ENCODE measurements at regions not wholly inside any gene's neighbourhood (a gene's known extent, or its start where the extent isn't known, plus 50 kb on each side); places are given as distances from the start of the nearest gene placed in this dataset.

GRCh38 chr19:28920269-28921066 lies 292.5 kb downstream of the UQCRFS1 start:
- peak in 7 of 8 experiments; percentile 68 to 96 (median 73) for ATAC-seq (replicated peaks in 6 of 8)
- 11 to 83% (median 40%) methylated on average over 1 to 15 of the region's 17 CpGs; no CpG with 5 or more reads in 1 of the 10 experiments for WGBS, 10 experiments
- Histone ChIP-seq H3K27ac (no peak overlapping the region), H3K4me3 (no peak overlapping the region), H3K4me1 (replicated peaks in 1 of 2) (peaks cover 15 to 22% of the 10 kb centered on the region in 2 donors)
- in situ Hi-C loops (cut with MboI; ENCODE audit: low pct_unique_long_range_greater_than_20kb in 2 of 9, low sequenced_read_pairs in 9 of 9, unreplicated experiment in 9 of 9) = no loop called here

GRCh38 chr19:28917621-28918020 lies 295.3 kb downstream of the UQCRFS1 start:
- H3K4me1 ChIP-seq (replicated peaks in 1 of 2) = peaks cover 8 to 15% of the 10 kb centered on the region in 2 donors
- no peak overlapping the region for H3K4me3 ChIP-seq
- WGBS, 10 experiments = 0 to 80% (median 21%) methylated on average over 1 to 2 of the region's 8 CpGs; no CpG with 5 or more reads in 5 of the 10 experiments
- ATAC-seq (replicated peaks in 6 of 8) = peak in 5 of 8 experiments; percentile 22 to 91 (median 85)
- in situ Hi-C loops (cut with MboI; ENCODE audit: low pct_unique_long_range_greater_than_20kb in 2 of 9, low sequenced_read_pairs in 9 of 9, unreplicated experiment in 9 of 9) = no loop called here
- H3K27ac ChIP-seq = peak overlapping the region in 1 of 2 donors; percentile 48

DNA sequence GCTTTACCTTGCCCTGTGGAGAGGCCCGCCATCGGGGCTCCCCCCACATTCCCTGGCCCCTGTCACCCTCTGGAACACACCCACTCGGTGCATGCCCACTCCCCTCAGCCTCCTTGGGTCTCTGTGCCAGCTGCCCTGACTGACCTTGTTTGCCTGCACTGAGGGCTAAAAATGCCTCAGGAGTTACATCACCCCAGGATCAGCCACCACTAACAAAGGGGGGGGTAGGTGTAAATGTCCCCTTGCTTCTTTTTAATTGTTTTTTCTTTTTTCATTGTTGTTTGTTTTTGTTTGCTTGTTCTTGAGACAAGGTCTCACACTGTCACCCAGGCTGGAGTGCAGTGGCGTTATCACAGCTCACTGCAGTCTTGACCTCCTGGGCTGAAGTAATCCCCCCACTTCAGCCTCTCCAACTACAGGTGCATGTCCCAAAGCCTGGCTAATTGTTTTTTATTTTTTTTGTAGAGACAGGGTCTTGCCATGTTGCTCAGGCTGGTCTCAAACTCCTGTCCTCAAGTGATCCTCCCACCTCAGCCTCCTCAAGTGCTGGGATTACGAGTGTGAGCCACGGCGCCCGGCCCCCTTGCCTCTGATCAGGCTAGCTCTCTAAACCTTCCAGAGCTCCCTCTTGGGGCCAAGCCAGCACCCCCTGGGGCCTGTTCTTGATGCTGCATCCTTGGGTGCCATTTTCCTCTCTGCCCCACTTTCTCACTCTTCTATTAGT lies 297.1 kb downstream of the UQCRFS1 start:
- in situ Hi-C loops (cut with MboI; ENCODE audit: low pct_unique_long_range_greater_than_20kb in 2 of 9, low sequenced_read_pairs in 9 of 9, unreplicated experiment in 9 of 9) = no loop called here
- Histone ChIP-seq H3K4me1 (replicated peaks in 1 of 2) (peaks cover 7 to 15% of the 10 kb centered on the region in 2 donors), H3K27ac (no peak overlapping the region), H3K4me3 (no peak overlapping the region)
- 17 to 100% (median 80%) methylated on average over 1 to 7 of the region's 8 CpGs; no CpG with 5 or more reads in 3 of the 10 experiments for WGBS, 10 experiments
- no peak for ATAC-seq (replicated peaks in 6 of 8)

GRCh38 chr19:28915202-28915601 lies 297.7 kb downstream of the UQCRFS1 start:
- in situ Hi-C loops (cut with MboI; ENCODE audit: low pct_unique_long_range_greater_than_20kb in 2 of 9, low sequenced_read_pairs in 9 of 9, unreplicated experiment in 9 of 9) = no loop called here
- 0 to 88% (median 72%) methylated on average over 1 to 2 of the region's 3 CpGs; no CpG with 5 or more reads in 2 of the 10 experiments for WGBS, 10 experiments
- ATAC-seq (replicated peaks in 6 of 8) = peak in 2 of 8 experiments; percentile 59 to 60
- Histone ChIP-seq H3K27ac (no peak overlapping the region), H3K4me3 (no peak overlapping the region), H3K4me1 (replicated peaks in 1 of 2) (peaks cover under 1 to 11% of the 10 kb centered on the region in 2 donors)

DNA sequence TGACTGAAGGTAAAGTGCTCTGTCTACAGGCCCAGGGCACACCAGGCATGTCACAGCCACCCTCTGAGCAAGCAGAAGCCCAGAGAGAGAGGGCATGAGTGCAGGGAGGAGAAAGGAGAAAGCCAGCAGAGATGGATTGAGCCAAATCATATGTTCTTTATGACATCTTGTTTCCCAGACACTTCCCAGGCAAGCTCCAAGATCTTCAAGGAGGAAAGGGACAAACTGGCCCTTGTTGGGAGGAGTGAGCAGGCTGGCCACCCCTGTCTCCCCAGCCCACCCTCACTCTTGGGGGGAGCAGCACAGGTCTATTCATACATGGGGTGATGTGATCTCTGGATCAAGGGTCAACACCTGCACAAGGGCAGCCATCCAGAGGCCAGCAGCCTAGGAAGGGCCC lies 298.8 kb downstream of the UQCRFS1 start:
- H3K27ac ChIP-seq = no peak overlapping the region
- peaks cover 0 to 11% of the 10 kb centered on the region in 2 donors for H3K4me1 ChIP-seq (replicated peaks in 1 of 2)
- in situ Hi-C loops (cut with MboI; ENCODE audit: low pct_unique_long_range_greater_than_20kb in 2 of 9, low sequenced_read_pairs in 9 of 9, unreplicated experiment in 9 of 9) = no loop called here
- no peak overlapping the region for H3K4me3 ChIP-seq
- no peak for ATAC-seq (replicated peaks in 6 of 8)

DNA sequence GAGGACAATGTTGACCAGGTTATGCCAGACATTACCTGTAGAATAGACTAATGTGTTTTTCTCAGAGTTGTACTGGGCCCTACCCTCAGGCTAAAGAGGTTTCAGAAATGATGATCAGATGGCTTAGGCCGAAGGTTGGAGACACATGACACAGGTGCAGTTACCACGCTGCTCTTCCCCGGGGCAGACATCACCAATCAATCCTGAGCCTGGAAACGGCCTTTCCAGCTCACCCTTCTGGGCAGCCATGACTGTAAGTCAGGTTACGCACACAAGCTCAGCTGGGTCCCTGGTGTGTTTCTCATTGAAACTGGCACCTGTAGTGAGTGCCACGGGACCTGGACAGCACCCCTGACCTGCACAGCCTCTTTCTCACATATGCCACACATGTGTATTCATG lies 299.3 kb downstream of the UQCRFS1 start:
- in situ Hi-C loops (cut with MboI; ENCODE audit: low pct_unique_long_range_greater_than_20kb in 2 of 9, low sequenced_read_pairs in 9 of 9, unreplicated experiment in 9 of 9) = no loop called here
- 30 to 100% (median 73%) methylated on average over 1 to 5 of the region's 6 CpGs; no CpG with 5 or more reads in 2 of the 10 experiments for WGBS, 10 experiments
- Histone ChIP-seq H3K4me3 (no peak overlapping the region), H3K27ac (no peak overlapping the region), H3K4me1 (replicated peaks in 1 of 2) (peaks cover 0 to 11% of the 10 kb centered on the region in 2 donors)
- no peak for ATAC-seq (replicated peaks in 6 of 8)

- H3K4me1 ChIP-seq (replicated peaks in 1 of 2) = peaks cover 3% of the 10 kb centered on the region in 2 donors
- WGBS, 10 experiments = 54 to 91% (median 80%) methylated on average over 1 to 7 of the region's 8 CpGs; no CpG with 5 or more reads in 3 of the 10 experiments
- H3K27ac ChIP-seq = no peak overlapping the region
- ATAC-seq (replicated peaks in 6 of 8) = no peak
- no peak overlapping the region for H3K4me3 ChIP-seq
- in situ Hi-C loops (cut with MboI; ENCODE audit: low pct_unique_long_range_greater_than_20kb in 2 of 9, low sequenced_read_pairs in 9 of 9, unreplicated experiment in 9 of 9) = no loop called here
These were observed 304.0 kb downstream of the UQCRFS1 start for GRCh38 chr19:28908941-28909340.

DNA sequence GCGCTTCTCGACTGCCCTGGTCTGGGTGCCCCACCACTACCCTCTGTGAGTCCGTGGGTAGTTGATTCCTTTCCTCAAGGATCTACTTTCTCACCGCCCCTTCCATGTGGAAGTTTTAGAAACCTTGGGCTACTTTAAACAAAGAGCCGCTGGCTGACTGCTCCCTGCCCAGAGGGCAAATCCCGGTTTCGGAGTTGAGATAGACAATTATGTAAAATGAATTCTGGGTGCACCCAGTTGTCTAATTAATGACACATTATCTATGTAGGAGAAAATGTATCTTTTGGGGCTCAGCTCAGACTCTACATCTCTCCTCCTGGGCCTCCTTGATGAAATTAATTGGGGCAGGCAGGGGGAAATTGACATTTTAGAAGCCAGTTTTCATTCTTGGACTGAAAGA lies 305.4 kb downstream of the UQCRFS1 start:
- 10 to 82% (median 53%) methylated on average over 1 to 6 of the region's 7 CpGs; no CpG with 5 or more reads in 3 of the 10 experiments for WGBS, 10 experiments
- ATAC-seq (replicated peaks in 6 of 8) = peak in 2 of 8 experiments; percentile 73 to 77
- in situ Hi-C loops (cut with MboI; ENCODE audit: low pct_unique_long_range_greater_than_20kb in 2 of 9, low sequenced_read_pairs in 9 of 9, unreplicated experiment in 9 of 9) = no loop called here

GRCh38 chr19:28905996-28906395 lies 307.0 kb downstream of the UQCRFS1 start:
- H3K4me3 ChIP-seq = no peak overlapping the region
- peaks cover 3 to 11% of the 10 kb centered on the region in 2 donors for H3K4me1 ChIP-seq (replicated peaks in 1 of 2)
- WGBS, 10 experiments = 16 to 93% (median 61%) methylated on average over 2 to 9 of the region's 9 CpGs; no CpG with 5 or more reads in 2 of the 10 experiments
- H3K27ac ChIP-seq = no peak overlapping the region
- in situ Hi-C loops (cut with MboI; ENCODE audit: low pct_unique_long_range_greater_than_20kb in 2 of 9, low sequenced_read_pairs in 9 of 9, unreplicated experiment in 9 of 9) = no loop called here
- ATAC-seq (replicated peaks in 6 of 8) = no peak

More for the DNA sequence above, 305.4 kb downstream of the UQCRFS1 start:
- Histone ChIP-seq H3K4me3 (no peak overlapping the region), H3K4me1 (replicated peaks in 1 of 2) (peaks cover 3 to 9% of the 10 kb centered on the region in 2 donors), H3K27ac (no peak overlapping the region)

DNA sequence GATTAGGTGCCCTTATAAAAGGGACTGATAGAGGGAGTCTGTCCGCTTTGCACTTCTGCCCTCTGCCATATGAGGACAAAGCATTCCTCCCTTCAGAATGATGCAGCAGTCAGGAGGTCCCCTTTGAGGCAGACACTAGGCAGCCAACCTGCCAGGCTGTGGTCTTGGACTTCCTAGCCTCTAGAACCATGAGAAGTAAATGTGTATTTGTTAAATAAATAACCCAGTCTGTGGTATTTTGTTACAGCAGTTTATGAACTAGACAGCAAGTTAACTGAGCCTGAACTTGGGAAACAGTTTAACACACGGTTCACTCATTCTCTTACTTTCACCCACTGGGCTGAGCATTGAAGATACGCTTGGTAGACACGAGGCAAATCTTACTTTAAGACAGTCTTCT lies 313.2 kb downstream of the UQCRFS1 start:
- no peak for ATAC-seq (replicated peaks in 6 of 8)

GRCh38 chr19:28898249-28898648 lies 314.7 kb downstream of the UQCRFS1 start:
- in situ Hi-C loops (cut with MboI; ENCODE audit: low pct_unique_long_range_greater_than_20kb in 2 of 9, low sequenced_read_pairs in 9 of 9, unreplicated experiment in 9 of 9) = loop anchor here in 1 of 9 experiments (25.0 kb wide), 1 partner anchor 936 kb away; no protein-coding TSS in a partner anchor
- peak in 4 of 8 experiments; percentile 30 to 88 (median 82) for ATAC-seq (replicated peaks in 6 of 8)
- no peak overlapping the region for H3K27ac ChIP-seq
- H3K4me3 ChIP-seq = no peak overlapping the region
- 0 to 77% (median 33%) methylated on average over 1 to 3 of the region's 5 CpGs; no CpG with 5 or more reads in 6 of the 10 experiments for WGBS, 10 experiments
- H3K4me1 ChIP-seq (replicated peaks in 1 of 2) = peaks cover 0 to 8% of the 10 kb centered on the region in 2 donors

More for the DNA sequence above, 313.2 kb downstream of the UQCRFS1 start:
- Histone ChIP-seq H3K4me1 (replicated peaks in 1 of 2) (peaks cover 0 to 8% of the 10 kb centered on the region in 2 donors), H3K4me3 (no peak overlapping the region), H3K27ac (no peak overlapping the region)
- in situ Hi-C loops (cut with MboI; ENCODE audit: low pct_unique_long_range_greater_than_20kb in 2 of 9, low sequenced_read_pairs in 9 of 9, unreplicated experiment in 9 of 9) = loop anchor here in 1 of 9 experiments (25.0 kb wide), 1 partner anchor 937 kb away; no protein-coding TSS in a partner anchor
- 0 to 90% (median 58%) methylated on average over 1 to 4 of the region's 4 CpGs; no CpG with 5 or more reads in 2 of the 10 experiments for WGBS, 10 experiments

DNA sequence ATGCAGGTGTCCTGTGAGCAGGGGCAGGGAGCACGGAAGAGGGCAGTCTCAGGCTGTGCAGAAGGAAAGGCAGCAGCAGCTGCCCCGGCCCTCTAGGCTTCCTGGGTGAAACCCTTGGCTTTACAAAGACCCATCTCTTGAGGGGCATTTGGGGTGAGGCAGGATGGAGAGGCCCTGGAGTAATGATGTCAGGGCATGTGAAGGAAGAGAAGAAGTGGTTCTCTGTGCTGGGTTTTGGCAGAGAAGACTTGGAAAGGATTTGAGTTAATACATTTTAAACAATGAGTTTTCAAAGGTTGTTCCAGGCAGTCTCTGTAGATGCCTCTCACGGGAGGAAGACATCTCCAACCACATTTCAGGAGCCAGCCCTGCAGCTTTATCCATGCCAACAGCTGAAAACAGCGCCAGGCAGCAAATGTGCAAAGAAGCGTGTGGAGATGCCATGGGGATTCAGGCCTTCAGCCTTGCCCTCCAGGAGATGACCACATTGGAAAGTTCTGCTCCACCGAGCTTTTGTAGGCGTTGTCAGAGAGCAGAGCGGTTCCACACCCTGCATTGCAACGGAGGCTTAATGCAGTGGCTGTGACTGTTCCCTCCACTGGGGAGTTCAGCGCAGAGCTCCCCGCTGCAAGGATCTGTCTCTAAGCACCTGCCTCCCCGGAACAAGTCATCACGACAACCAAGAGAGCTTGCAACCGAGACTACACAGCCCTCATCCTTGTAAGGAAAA lies 322.8 kb downstream of the UQCRFS1 start:
- Histone ChIP-seq H3K27ac (no peak overlapping the region), H3K4me3 (no peak overlapping the region), H3K4me1 (replicated peaks in 1 of 2) (peaks cover 7 to 9% of the 10 kb centered on the region in 2 donors)
- in situ Hi-C loops (cut with MboI; ENCODE audit: low pct_unique_long_range_greater_than_20kb in 2 of 9, low sequenced_read_pairs in 9 of 9, unreplicated experiment in 9 of 9) = loop anchor here in 2 of 9 experiments (10.0 to 25.0 kb wide), 2 partner anchors 155 to 928 kb away; no protein-coding TSS in a partner anchor
- peak in 2 of 8 experiments; percentile 79 to 88 for ATAC-seq (replicated peaks in 6 of 8)
- WGBS, 10 experiments = 0 to 88% (median 74%) methylated on average over 2 to 12 of the region's 14 CpGs; no CpG with 5 or more reads in 2 of the 10 experiments

Measured in motor neuron (in vitro differentiated cells).